ENCODE measurements at regions not wholly inside any gene's neighbourhood (a gene's known extent, or its start where the extent isn't known, plus 50 kb on each side); places are given as distances from the start of the nearest gene placed in this dataset.
"Not testable (repeated sequence)": the region's sequence is repeated elsewhere in the genome, so short reads cannot be mapped to it uniquely, and the experiment has no call there.

GRCh38 chr3:160047876-160048275 lies 59.2 kb downstream of the IL12A start:
- no peak for DNase-seq (ENCODE audit: low read depth)

- DNase-seq (ENCODE audit: low read depth), result no peak
These were observed 60.4 kb downstream of the IL12A start for GRCh38 chr3:160049038-160049437.

- no peak for DNase-seq (ENCODE audit: low read depth)
These were observed 60.9 kb downstream of the IL12A start for GRCh38 chr3:160049565-160049964.

GRCh38 chr3:160049988-160050387 lies 61.4 kb downstream of the IL12A start:
- no peak for DNase-seq (ENCODE audit: low read depth)

GRCh38 chr3:160052385-160053047 lies 63.9 kb downstream of the IL12A start:
- no peak for DNase-seq (ENCODE audit: low read depth)

GRCh38 chr3:160053048-160053391 lies 64.4 kb downstream of the IL12A start:
- DNase-seq (ENCODE audit: low read depth), result no peak

GRCh38 chr3:160054862-160055261 lies 66.2 kb downstream of the IL12A start:
- DNase-seq (ENCODE audit: low read depth), result not testable (repeated sequence)

GRCh38 chr3:160055659-160056058 lies 67.0 kb downstream of the IL12A start:
- DNase-seq (ENCODE audit: low read depth), result no peak

GRCh38 chr3:160057331-160057730 lies 68.7 kb downstream of the IL12A start:
- DNase-seq (ENCODE audit: low read depth), result no peak

GRCh38 chr3:160060409-160061027 lies 71.9 kb downstream of the IL12A start:
- DNase-seq (ENCODE audit: low read depth), result no peak

- no peak for DNase-seq (ENCODE audit: low read depth)
These were observed 72.9 kb downstream of the IL12A start for GRCh38 chr3:160061525-160061924.

- DNase-seq (ENCODE audit: low read depth), result no peak
These were observed 76.6 kb downstream of the IL12A start for GRCh38 chr3:160065282-160065681.

- DNase-seq (ENCODE audit: low read depth), result no peak
These were observed 77.2 kb downstream of the IL12A start for GRCh38 chr3:160065786-160066185.

- no peak for DNase-seq (ENCODE audit: low read depth)
These were observed 81.4 kb downstream of the IL12A start for GRCh38 chr3:160069986-160070385.

GRCh38 chr3:160076519-160076918 lies 87.9 kb downstream of the IL12A start:
- no peak for DNase-seq (ENCODE audit: low read depth)

GRCh38 chr3:160078533-160078932 lies 89.9 kb downstream of the IL12A start:
- DNase-seq (ENCODE audit: low read depth), result no peak

GRCh38 chr3:160081958-160082533 lies 93.4 kb downstream of the IL12A start:
- DNase-seq (ENCODE audit: low read depth), result no peak

- no peak for DNase-seq (ENCODE audit: low read depth)
These were observed 96.4 kb downstream of the IL12A start for GRCh38 chr3:160084998-160085397.

- DNase-seq (ENCODE audit: low read depth), result no peak
These were observed 100.0 kb downstream of the IL12A start for GRCh38 chr3:160088492-160089137.

GRCh38 chr3:160090653-160091052 lies 102.0 kb downstream of the IL12A start:
- DNase-seq (ENCODE audit: low read depth), result no peak

GRCh38 chr3:160091441-160091840 lies 102.8 kb downstream of the IL12A start:
- DNase-seq (ENCODE audit: low read depth), result no peak

- DNase-seq (ENCODE audit: low read depth), result no peak
These were observed 104.1 kb downstream of the IL12A start for GRCh38 chr3:160092760-160093159.

GRCh38 chr3:160094562-160094961 lies 105.9 kb downstream of the IL12A start:
- no peak for DNase-seq (ENCODE audit: low read depth)
